GM23248 (cell line): ENCODE measurements at regions not wholly inside any gene's neighbourhood (a gene's known extent, or its start where the extent isn't known, plus 50 kb on each side); places are given as distances from the start of the nearest gene placed in this dataset.

Experiments used
- DNase-seq: peaks from one replicate; pipeline ENCODE4 v3.0.0-alpha.2; 2015
- H2AFZ ChIP-seq: fragments of 200-600 bp; sonication (generic); 2 replicates; pipeline ENCODE4 v1.6.1; 2016; ENCODE audit warnings: antibody characterized with exemption
- H3F3A ChIP-seq: fragments of 200-600 bp; sonication (generic); 2 replicates; pipeline ENCODE4 v1.6.1; 2016; ENCODE audit warnings: mild to moderate bottlenecking, antibody characterized with exemption, mixed run types; ENCODE audit not compliant: insufficient read depth
- H3K27ac ChIP-seq: fragments of 200-600 bp; sonication (generic); 2 replicates; pipeline ENCODE4 v1.5.1; 2016; ENCODE audit warnings: mild to moderate bottlenecking
- H3K27me3 ChIP-seq: fragments of 200-600 bp; sonication (generic); replicated peaks from 2 replicates; pipeline ENCODE4 v1.6.1; 2016; ENCODE audit warnings: mild to moderate bottlenecking; ENCODE audit not compliant: insufficient read depth
- H3K36me3 ChIP-seq: fragments of 200-600 bp; sonication (generic); 2 replicates; pipeline ENCODE4 v1.6.1; 2016; ENCODE audit warnings: low read depth, mild to moderate bottlenecking
- H3K4me1 ChIP-seq: fragments of 200-600 bp; sonication (generic); 2 replicates; pipeline ENCODE4 v1.6.1; 2016; ENCODE audit warnings: mild to moderate bottlenecking; ENCODE audit not compliant: insufficient read depth
- H3K4me2 ChIP-seq: fragments of 200-600 bp; sonication (generic); one replicate; pipeline ENCODE4 v1.6.1; 2016; ENCODE audit warnings: mild to moderate bottlenecking; ENCODE audit not compliant: unreplicated experiment
- H3K4me3 ChIP-seq: fragments of 200-600 bp; sonication (generic); 2 replicates; pipeline ENCODE4 v1.5.1; 2016; ENCODE audit warnings: mild to moderate bottlenecking
- H3K79me2 ChIP-seq: fragments of 200-600 bp; sonication (generic); 2 replicates; pipeline ENCODE4 v1.6.1; 2016; ENCODE audit warnings: mild to moderate bottlenecking; ENCODE audit not compliant: insufficient read depth
- H3K9ac ChIP-seq: fragments of 200-600 bp; sonication (generic); 2 replicates; pipeline ENCODE4 v1.6.1; 2016; ENCODE audit warnings: mild to moderate bottlenecking
- H3K9me2 ChIP-seq: fragments of 200-600 bp; sonication (generic); 2 replicates; pipeline ENCODE4 v1.6.1; 2016; ENCODE audit warnings: mixed run types, mild to moderate bottlenecking, moderate library complexity; ENCODE audit not compliant: insufficient read depth
- H3K9me3 ChIP-seq: fragments of 200-600 bp; sonication (generic); one replicate; pipeline ENCODE4 v1.6.1; 2017; ENCODE audit warnings: low read depth
- H4K20me1 ChIP-seq: fragments of 200-600 bp; sonication (generic); 2 replicates; pipeline ENCODE4 v1.6.0; 2016; ENCODE audit not compliant: insufficient read depth
- EZH2 ChIP-seq: fragments of 200-600 bp; sonication (generic); IDR thresholded peaks from 2 replicates; pipeline ENCODE4 v1.6.1; 2018; ENCODE audit warnings: antibody characterized with exemption, mild to moderate bottlenecking; ENCODE audit not compliant: insufficient read depth, poor library complexity, severe bottlenecking
- EZH2phosphoT487 ChIP-seq: fragments of 200-600 bp; sonication (generic); IDR thresholded peaks from 2 replicates; pipeline ENCODE4 v1.6.1; 2018; ENCODE audit warnings: antibody characterized with exemption, moderate library complexity, mild to moderate bottlenecking, low read depth; ENCODE audit not compliant: insufficient read depth
- WGBS, 2 experiments: methylation state at CpG; one replicate each; pipeline ENCODE4 v1.1.6; 2015 to 2017; ENCODE audit warnings: low lambda C conversion rate in 2 of 2, low coverage in 1 of 2; ENCODE audit errors: missing lambda C conversion rate in 2 of 2; 5-methylcytosine and 5-hydroxymethylcytosine counted together
- in situ Hi-C: fragments of 300-500 bp; cut with MboI; formaldehyde crosslinking; loops from 2 replicates; pipeline ENCODE4 v1.15.0; 2020

DNA sequence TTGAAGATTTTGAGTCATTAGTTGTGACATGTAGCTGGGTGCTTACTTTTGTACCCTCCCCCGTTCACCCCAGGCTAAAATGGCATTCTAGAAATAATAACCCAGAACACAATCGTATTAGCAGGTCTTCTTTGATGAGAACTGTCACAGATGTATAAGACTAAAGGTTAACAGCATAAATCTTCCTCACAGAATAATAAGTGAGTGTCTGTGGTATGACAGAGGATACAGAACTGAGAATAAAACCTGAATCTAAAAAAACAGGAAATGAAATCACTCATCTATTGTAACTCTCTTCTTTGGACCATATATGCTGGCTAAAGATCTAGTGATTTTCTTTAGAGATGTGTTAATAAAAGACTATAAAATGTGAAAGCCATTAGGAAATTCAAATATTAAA is 746.6 kb downstream of the LRFN5 start:
- WGBS, 2 experiments: 46 to 50% methylated on average over 2 of the region's 2 CpGs
- Histone ChIP-seq H3K4me1 (no peaks in the 10 kb centered on the region), H3K36me3 (no peaks in the 10 kb centered on the region), H3K4me2 (no peak overlapping the region), H3K27me3 (no peaks in the 10 kb centered on the region), H3K79me2 (no peaks in the 10 kb centered on the region), H3K9me3 (no peaks in the 10 kb centered on the region), H3K9me2 (no peaks in the 10 kb centered on the region; the same call in 1 of the 2 replicates), H3F3A (no peaks in the 10 kb centered on the region), H2AFZ (no peak overlapping the region), H3K9ac (no peak overlapping the region), H3K4me3 (no peak overlapping the region), H3K27ac (no peak overlapping the region), H4K20me1 (no peaks in the 10 kb centered on the region)
- DNase-seq: no peak
- TF ChIP-seq EZH2 (no peak), EZH2phosphoT487 (no peak)
- in situ Hi-C loops: no loop called here

- H3K27me3 ChIP-seq: no peaks in the 10 kb centered on the region
- no peaks in the 10 kb centered on the region for H3K79me2 ChIP-seq
- no peak overlapping the region for H2AFZ ChIP-seq
- no peaks in the 10 kb centered on the region for H3K4me1 ChIP-seq
- H3K36me3 ChIP-seq: no peaks in the 10 kb centered on the region
- no peak for DNase-seq
- in situ Hi-C loops: no loop called here
- no peak overlapping the region for H3K9ac ChIP-seq
- H3K9me3 ChIP-seq: no peaks in the 10 kb centered on the region
- H3K4me3 ChIP-seq: no peak overlapping the region
- no peak overlapping the region for H3K4me2 ChIP-seq
- H4K20me1 ChIP-seq: no peaks in the 10 kb centered on the region
- no peaks in the 10 kb centered on the region for H3K9me2 ChIP-seq
- H3K27ac ChIP-seq: no peak overlapping the region
- WGBS, 2 experiments: 77 to 88% methylated on average over 1 of the region's 1 CpG
- no peaks in the 10 kb centered on the region for H3F3A ChIP-seq
- TF ChIP-seq EZH2phosphoT487 (no peak), EZH2 (no peak)
Observed at GRCh38 chr14:42335918-42336317, 729.2 kb downstream of the LRFN5 start.

DNA sequence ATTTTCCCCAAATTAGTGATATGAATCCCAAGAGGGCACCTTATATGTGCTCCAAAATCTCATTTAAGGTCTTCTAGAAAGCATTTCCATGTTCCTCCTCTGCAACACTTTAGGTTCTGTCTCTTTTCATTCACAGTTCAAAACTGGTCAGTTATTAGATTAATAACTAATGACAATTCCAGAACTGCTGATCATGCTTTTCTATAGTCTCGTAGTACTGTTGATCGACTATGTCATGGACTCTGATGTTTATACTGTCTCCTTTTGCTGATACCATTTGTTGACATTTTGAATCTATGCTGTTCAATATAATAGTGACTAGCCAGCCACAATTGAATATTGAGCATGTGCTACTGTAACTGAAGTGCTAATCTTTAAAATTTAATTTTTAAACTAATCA is 728.3 kb downstream of the LRFN5 start:
- Histone ChIP-seq H3K4me3 (no peak overlapping the region), H3K27ac (no peak overlapping the region), H3K9me2 (no peaks in the 10 kb centered on the region), H3K36me3 (no peaks in the 10 kb centered on the region), H4K20me1 (no peaks in the 10 kb centered on the region), H3K9ac (no peak overlapping the region), H3F3A (no peaks in the 10 kb centered on the region), H3K9me3 (no peaks in the 10 kb centered on the region), H2AFZ (no peak overlapping the region), H3K4me2 (no peak overlapping the region), H3K4me1 (no peaks in the 10 kb centered on the region), H3K79me2 (no peaks in the 10 kb centered on the region), H3K27me3 (no peaks in the 10 kb centered on the region)
- no peak for TF ChIP-seq EZH2phosphoT487
- no peak for TF ChIP-seq EZH2
- in situ Hi-C loops: no loop called here
- DNase-seq: no peak
- 46 to 50% methylated on average over 2 of the region's 2 CpGs for WGBS, 2 experiments

DNA sequence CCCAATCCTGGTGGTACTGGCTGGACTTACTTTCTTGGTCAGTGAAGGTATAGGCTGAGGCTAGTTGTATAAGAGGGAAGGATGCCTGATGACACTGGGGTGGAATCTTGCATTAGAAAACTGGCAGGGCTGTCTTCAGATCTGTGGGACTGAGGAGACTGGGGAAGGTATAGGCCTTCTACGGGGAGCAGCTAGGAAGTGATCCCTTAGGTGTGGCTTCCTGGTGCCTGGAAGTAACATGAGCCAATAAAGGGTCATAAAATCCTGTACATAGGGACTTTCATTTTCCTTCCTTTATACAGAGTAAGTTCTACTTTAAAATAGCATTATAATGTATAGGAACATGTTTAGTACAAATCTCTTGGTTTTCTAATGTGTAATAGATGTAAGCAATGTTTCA is 716.8 kb downstream of the LRFN5 start:
- Histone ChIP-seq H3K9me2 (no peaks in the 10 kb centered on the region), H3K79me2 (no peaks in the 10 kb centered on the region), H2AFZ (no peak overlapping the region), H3K9me3 (no peaks in the 10 kb centered on the region), H3F3A (no peaks in the 10 kb centered on the region), H3K4me2 (no peak overlapping the region), H3K27ac (no peak overlapping the region), H3K9ac (no peak overlapping the region), H3K27me3 (no peaks in the 10 kb centered on the region), H3K4me3 (no peak overlapping the region), H3K36me3 (no peaks in the 10 kb centered on the region), H4K20me1 (no peaks in the 10 kb centered on the region), H3K4me1 (no peaks in the 10 kb centered on the region)
- in situ Hi-C loops: no loop called here
- DNase-seq: no peak
- 43 to 46% methylated on average over 1 of the region's 1 CpG for WGBS, 2 experiments
- no peak for TF ChIP-seq EZH2
- TF ChIP-seq EZH2phosphoT487: no peak

GRCh38 chr14:42322531-42323284 is 716.0 kb downstream of the LRFN5 start:
- Histone ChIP-seq H3K79me2 (no peaks in the 10 kb centered on the region), H3K9me2 (no peaks in the 10 kb centered on the region), H4K20me1 (no peaks in the 10 kb centered on the region), H3K27me3 (no peaks in the 10 kb centered on the region), H3K36me3 (no peaks in the 10 kb centered on the region), H3K9me3 (no peaks in the 10 kb centered on the region), H3F3A (no peaks in the 10 kb centered on the region), H3K9ac (no peak overlapping the region), H3K4me3 (no peak overlapping the region), H3K27ac (no peak overlapping the region), H3K4me1 (no peaks in the 10 kb centered on the region), H2AFZ (no peak overlapping the region), H3K4me2 (no peak overlapping the region)
- DNase-seq: no peak
- WGBS, 2 experiments: 15 to 19% methylated on average over 3 of the region's 3 CpGs
- in situ Hi-C loops: no loop called here
- TF ChIP-seq EZH2phosphoT487: no peak
- no peak for TF ChIP-seq EZH2
